AG04449 (cell line): ENCODE measurements at regions not wholly inside any gene's neighbourhood (a gene's known extent, or its start where the extent isn't known, plus 50 kb on each side); places are given as distances from the start of the nearest gene placed in this dataset.
"Not testable (repeated sequence)": the region's sequence is repeated elsewhere in the genome, so short reads cannot be mapped to it uniquely, and the experiment has no call there.

ENCODE experiments used
- CTCF ChIA-PET: fragments of 350-600 bp; formaldehyde crosslinking; extraction: SDS; loops from one replicate; lab custom pipeline; 2021; ENCODE audit warnings: antibody characterized with exemption; lab: Yijun Ruan, JAX
- POLR2A ChIA-PET: fragments of 400-600, 350-600 bp; formaldehyde crosslinking; extraction: SDS; loops from one replicate; lab custom pipeline; 2020; ENCODE audit warnings: antibody characterized with exemption, inconsistent platforms; lab: Yijun Ruan, JAX
- DNase-seq: peaks from one replicate; pipeline ENCODE4 v3.0.0-alpha.2; 2010; ENCODE audit warnings: low read depth, low spot score
- H3K4me3 ChIP-seq: 2 replicates; pipeline ENCODE4 v1.5.1; 2011; ENCODE audit warnings: low read depth, mild to moderate bottlenecking, control low read depth, low read length
- TF ChIP-seq, protein P1 (sequence below): IDR thresholded peaks from one replicate; pipeline ENCODE4 v1.5.1; 2011; ENCODE audit warnings: mild to moderate bottlenecking, moderate library complexity, low read length, control low read depth, inconsistent platforms; ENCODE audit not compliant: insufficient read depth; ENCODE audit errors: missing control alignments

DNA sequence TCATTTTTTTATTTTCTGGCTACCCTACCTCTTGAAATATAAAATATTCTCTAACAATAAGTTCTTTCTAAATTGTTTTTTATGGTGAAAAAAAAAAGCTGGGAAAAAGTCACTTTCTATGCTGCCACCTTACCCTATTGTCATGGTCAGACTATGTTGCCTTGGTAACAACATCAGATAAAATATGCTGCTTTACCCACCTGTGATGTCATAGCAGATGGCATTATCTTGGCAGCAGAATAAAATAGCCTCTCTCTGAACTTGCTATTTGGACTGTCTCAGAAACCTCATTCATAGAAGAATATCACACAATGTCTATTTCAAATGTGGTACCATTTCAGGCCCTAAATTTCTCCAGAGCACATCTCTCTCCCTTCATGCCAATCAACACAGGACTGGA lies 69.6 kb upstream of the SGIP1 start:
- TF ChIP-seq, protein P1, sequence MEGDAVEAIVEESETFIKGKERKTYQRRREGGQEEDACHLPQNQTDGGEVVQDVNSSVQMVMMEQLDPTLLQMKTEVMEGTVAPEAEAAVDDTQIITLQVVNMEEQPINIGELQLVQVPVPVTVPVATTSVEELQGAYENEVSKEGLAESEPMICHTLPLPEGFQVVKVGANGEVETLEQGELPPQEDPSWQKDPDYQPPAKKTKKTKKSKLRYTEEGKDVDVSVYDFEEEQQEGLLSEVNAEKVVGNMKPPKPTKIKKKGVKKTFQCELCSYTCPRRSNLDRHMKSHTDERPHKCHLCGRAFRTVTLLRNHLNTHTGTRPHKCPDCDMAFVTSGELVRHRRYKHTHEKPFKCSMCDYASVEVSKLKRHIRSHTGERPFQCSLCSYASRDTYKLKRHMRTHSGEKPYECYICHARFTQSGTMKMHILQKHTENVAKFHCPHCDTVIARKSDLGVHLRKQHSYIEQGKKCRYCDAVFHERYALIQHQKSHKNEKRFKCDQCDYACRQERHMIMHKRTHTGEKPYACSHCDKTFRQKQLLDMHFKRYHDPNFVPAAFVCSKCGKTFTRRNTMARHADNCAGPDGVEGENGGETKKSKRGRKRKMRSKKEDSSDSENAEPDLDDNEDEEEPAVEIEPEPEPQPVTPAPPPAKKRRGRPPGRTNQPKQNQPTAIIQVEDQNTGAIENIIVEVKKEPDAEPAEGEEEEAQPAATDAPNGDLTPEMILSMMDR, result no peak
- DNase-seq, result no peak
- POLR2A ChIA-PET, result interaction anchor here (0.6 to 2.0 kb wide), 4 partner anchors 13 to 32 kb away, joined by 3 to 11 read pairs (median 6); no protein-coding TSS in a partner anchor
- CTCF ChIA-PET, result interaction anchor here (1.1 to 4.7 kb wide), 2 partner anchors 39 to 223 kb away, joined by 3 to 24 read pairs; no protein-coding TSS in a partner anchor
- no peak overlapping the region for H3K4me3 ChIP-seq

DNA sequence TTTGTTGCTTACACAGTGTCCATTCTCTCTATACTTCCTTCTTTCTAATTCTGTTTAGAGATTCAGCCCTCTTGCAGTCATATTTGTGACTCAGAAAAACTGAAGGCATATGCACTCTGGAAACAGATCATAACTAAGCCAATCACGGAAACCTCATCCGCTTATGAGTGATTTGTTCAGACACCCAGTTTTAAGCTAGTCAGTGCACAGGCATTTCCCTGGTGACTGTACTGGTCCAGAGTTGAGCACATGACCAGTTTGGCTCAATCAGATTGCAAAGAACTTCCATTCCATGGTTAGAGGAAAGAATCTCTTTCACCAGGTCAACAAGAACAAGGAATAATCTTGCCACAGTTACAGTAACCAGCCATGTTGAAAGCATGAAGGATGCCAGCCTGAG lies 69.2 kb upstream of the SGIP1 start:
- CTCF ChIA-PET, result interaction anchor here (0.8 to 4.7 kb wide), 7 partner anchors 10 to 262 kb away, joined by 3 to 24 read pairs (median 4); no protein-coding TSS in a partner anchor
- peak; percentile 98 for DNase-seq
- TF ChIP-seq, protein P1, result no peak
- POLR2A ChIA-PET, result interaction anchor here (0.6 to 2.0 kb wide), 6 partner anchors 11 to 373 kb away, joined by 3 to 11 read pairs (median 4); no protein-coding TSS in a partner anchor
- H3K4me3 ChIP-seq, result no peak overlapping the region

- ChIA-PET CTCF (interaction anchor here (1.9 to 4.7 kb wide), 5 partner anchors 12 to 37 kb away, joined by 9 to 24 read pairs (median 11); no protein-coding TSS in a partner anchor), POLR2A (interaction anchor here (1.0 kb wide), 1 partner anchor 12 kb away, joined by 4 read pairs; no protein-coding TSS in a partner anchor)
- DNase-seq, H3K4me3 ChIP-seq: not testable (repeated sequence)
Observed at GRCh38 chr1:66466695-66467094, 67.3 kb upstream of the SGIP1 start.

GRCh38 chr1:66468722-66469121 lies 65.2 kb upstream of the SGIP1 start:
- CTCF ChIA-PET, result interaction anchor here (0.7 to 4.1 kb wide), 7 partner anchors 10 to 226 kb away, joined by 3 to 19 read pairs (median 7); no protein-coding TSS in a partner anchor
- no peak for DNase-seq
- no peak overlapping the region for H3K4me3 ChIP-seq
- POLR2A ChIA-PET, result interaction anchor here (1.5 kb wide), 1 partner anchor 9 kb away, joined by 7 read pairs; no protein-coding TSS in a partner anchor
- TF ChIP-seq, protein P1, result no peak

DNA sequence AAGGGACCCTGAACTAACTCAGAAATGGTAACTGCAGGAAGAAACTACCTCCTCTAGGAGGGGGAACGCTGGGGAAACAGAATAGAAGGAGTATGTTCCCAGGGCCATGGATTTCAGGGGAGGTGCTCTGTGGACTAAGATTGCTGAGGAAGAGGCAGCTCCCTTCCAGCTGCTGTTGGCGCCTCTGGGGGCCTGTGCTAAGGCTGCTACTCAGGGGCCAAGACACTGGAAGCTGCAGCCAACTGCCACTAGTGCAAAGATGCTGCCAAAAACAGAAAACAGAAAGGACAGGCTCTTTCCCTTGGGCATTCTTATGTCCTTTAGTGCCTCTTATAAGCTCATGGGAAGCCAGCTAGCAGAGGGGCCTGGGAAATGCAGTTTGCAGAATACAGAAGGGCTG lies 58.0 kb upstream of the SGIP1 start:
- TF ChIP-seq, protein P1, result no peak
- DNase-seq, result no peak
- ChIA-PET POLR2A (no interaction called here), CTCF (interaction anchor here (1.2 to 5.2 kb wide), 4 partner anchors 11 to 234 kb away, joined by 3 to 27 read pairs (median 4); no protein-coding TSS in a partner anchor)
- no peak overlapping the region for H3K4me3 ChIP-seq

DNA sequence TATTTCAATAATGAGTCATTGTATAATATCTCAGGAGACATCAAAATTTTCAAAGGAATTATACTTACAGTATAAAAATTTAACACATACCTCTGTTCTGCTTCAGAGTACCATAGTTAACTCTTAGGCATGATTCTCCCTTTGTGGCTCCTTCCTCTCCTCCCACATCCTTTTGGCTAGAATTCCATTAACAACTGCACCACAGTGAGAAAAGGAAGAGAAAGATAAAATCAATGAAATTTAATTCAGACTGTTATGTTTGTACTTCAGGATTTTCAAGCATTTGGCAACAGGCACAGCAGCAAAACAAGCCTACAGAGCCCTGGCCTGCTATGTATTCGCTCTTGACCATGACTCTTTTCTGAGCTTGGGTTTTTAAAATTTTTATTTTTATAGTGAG lies 57.2 kb upstream of the SGIP1 start:
- peak; percentile 59 for DNase-seq
- H3K4me3 ChIP-seq, result no peak overlapping the region
- CTCF ChIA-PET, result interaction anchor here (1.2 to 5.2 kb wide), 7 partner anchors 8 to 234 kb away, joined by 3 to 27 read pairs (median 11); no protein-coding TSS in a partner anchor
- TF ChIP-seq, protein P1, result no peak
- POLR2A ChIA-PET, result interaction anchor here (1.4 to 1.8 kb wide), 3 partner anchors 12 to 56 kb away, joined by 3 to 8 read pairs (median 4); partner anchors contain the start of gene SGIP1
